ENCODE measurements at regions not wholly inside any gene's neighbourhood (a gene's known extent, or its start where the extent isn't known, plus 50 kb on each side); places are given as distances from the start of the nearest gene placed in this dataset.

- Histone ChIP-seq H4K20me1 (ENCODE audit: insufficient read depth, low read length) (no peaks in the 10 kb centered on the region), H2AFZ (ENCODE audit: low read length) (no peak overlapping the region), H3K9ac (ENCODE audit: insufficient read depth, low read depth, low read length) (no peak overlapping the region), H3K27me3 (ENCODE audit: control insufficient read depth in 1 of 2, insufficient read depth in 2 of 2, low read length in 2 of 2) (peaks cover 0 to 5% of the 10 kb centered on the region in 2 experiments; a peak in 2 of 5 replicates), H3K9me3 (ENCODE audit: low read length) (no peaks in the 10 kb centered on the region), H3K4me3 (replicated peaks in 1 of 3; ENCODE audit: insufficient read depth in 1 of 3, low read depth in 2 of 3, low read length in 3 of 3) (no peak overlapping the region), H3K4me1 (ENCODE audit: insufficient read depth, low read length) (no peaks in the 10 kb centered on the region), H3K4me2 (ENCODE audit: low read depth, low read length) (no peak overlapping the region), H3K36me3 (replicated peaks in 1 of 2; ENCODE audit: control insufficient read depth in 1 of 2, insufficient read depth in 2 of 2, low read length in 2 of 2) (no peaks in the 10 kb centered on the region), H3K79me2 (ENCODE audit: insufficient read depth, low read length) (no peaks in the 10 kb centered on the region), H3K27ac (ENCODE audit: extremely low read length, insufficient read depth, low read length) (no peak overlapping the region)
- 16% methylated on average over 1 of the region's 1 CpG for WGBS (ENCODE audit: low lambda C conversion rate)
- ChIA-PET POLR2A (no interaction called here), CTCF (ENCODE audit: low intra/inter-chr PET ratio, low total read pairs) (no interaction called here)
- ATAC-seq (no peak), FAIRE-seq (no peak), DNase-seq (ENCODE audit: low spot score) (no peak)
- BruUV-seq (replicated peaks) = no TSS peak
- intact Hi-C loops (cut with micrococcal nuclease; ENCODE audit: unreplicated experiment) (loop anchor here (5.0 kb wide), 1 partner anchor 357 kb away; no protein-coding TSS in a partner anchor), in situ Hi-C loops (cut with HindIII; ENCODE audit: extremely low pct_ligation_motif_present, low pct_unique_long_range_greater_than_20kb) (loop anchor here (10.0 kb wide), 1 partner anchor 770 kb away; the partner anchor contains the start of gene THBS1)
- TF ChIP-seq TBX2 (CRISPR knock-in tag; IDR thresholded peaks at IDR 0.05; ENCODE audit: borderline replicate concordance) (no peak), NFRKB (IDR thresholded peaks at IDR 0.05) (no peak), PTBP1 (IDR thresholded peaks at IDR 0.05; ENCODE audit: low read depth, low read length, poor library complexity, severe bottlenecking) (no peak), ZSCAN5A (CRISPR knock-in tag; IDR thresholded peaks at IDR 0.05; ENCODE audit: borderline replicate concordance) (no peak), ZNF143 (CRISPR knock-in tag; IDR thresholded peaks at IDR 0.05) (no peak), NR2F2 (IDR thresholded peaks at IDR 0.05; ENCODE audit: borderline replicate concordance, low read depth) (no peak), ZNF33B (CRISPR knock-in tag; IDR thresholded peaks at IDR 0.05) (no peak), SOX6 (IDR thresholded peaks at IDR 0.05) (no peak), SOX6 (CRISPR knock-in tag; IDR thresholded peaks at IDR 0.05) (no peak), RCOR2 (CRISPR knock-in tag; IDR thresholded peaks at IDR 0.05) (no peak), MZF1 (CRISPR knock-in tag; IDR thresholded peaks at IDR 0.05; ENCODE audit: borderline replicate concordance) (no peak), ZNF3 (CRISPR knock-in tag; IDR thresholded peaks at IDR 0.05) (no peak)
- TF ChIP-seq, protein P1, sequence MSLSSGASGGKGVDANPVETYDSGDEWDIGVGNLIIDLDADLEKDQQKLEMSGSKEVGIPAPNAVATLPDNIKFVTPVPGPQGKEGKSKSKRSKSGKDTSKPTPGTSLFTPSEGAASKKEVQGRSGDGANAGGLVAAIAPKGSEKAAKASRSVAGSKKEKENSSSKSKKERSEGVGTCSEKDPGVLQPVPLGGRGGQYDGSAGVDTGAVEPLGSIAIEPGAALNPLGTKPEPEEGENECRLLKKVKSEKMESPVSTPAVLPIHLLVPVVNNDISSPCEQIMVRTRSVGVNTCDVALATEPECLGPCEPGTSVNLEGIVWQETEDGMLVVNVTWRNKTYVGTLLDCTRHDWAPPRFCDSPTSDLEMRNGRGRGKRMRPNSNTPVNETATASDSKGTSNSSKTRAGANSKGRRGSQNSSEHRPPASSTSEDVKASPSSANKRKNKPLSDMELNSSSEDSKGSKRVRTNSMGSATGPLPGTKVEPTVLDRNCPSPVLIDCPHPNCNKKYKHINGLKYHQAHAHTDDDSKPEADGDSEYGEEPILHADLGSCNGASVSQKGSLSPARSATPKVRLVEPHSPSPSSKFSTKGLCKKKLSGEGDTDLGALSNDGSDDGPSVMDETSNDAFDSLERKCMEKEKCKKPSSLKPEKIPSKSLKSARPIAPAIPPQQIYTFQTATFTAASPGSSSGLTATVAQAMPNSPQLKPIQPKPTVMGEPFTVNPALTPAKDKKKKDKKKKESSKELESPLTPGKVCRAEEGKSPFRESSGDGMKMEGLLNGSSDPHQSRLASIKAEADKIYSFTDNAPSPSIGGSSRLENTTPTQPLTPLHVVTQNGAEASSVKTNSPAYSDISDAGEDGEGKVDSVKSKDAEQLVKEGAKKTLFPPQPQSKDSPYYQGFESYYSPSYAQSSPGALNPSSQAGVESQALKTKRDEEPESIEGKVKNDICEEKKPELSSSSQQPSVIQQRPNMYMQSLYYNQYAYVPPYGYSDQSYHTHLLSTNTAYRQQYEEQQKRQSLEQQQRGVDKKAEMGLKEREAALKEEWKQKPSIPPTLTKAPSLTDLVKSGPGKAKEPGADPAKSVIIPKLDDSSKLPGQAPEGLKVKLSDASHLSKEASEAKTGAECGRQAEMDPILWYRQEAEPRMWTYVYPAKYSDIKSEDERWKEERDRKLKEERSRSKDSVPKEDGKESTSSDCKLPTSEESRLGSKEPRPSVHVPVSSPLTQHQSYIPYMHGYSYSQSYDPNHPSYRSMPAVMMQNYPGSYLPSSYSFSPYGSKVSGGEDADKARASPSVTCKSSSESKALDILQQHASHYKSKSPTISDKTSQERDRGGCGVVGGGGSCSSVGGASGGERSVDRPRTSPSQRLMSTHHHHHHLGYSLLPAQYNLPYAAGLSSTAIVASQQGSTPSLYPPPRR (CRISPR knock-in tag; IDR thresholded peaks at IDR 0.05; ENCODE audit: borderline replicate concordance) = no peak
- TF ChIP-seq, protein P2, sequence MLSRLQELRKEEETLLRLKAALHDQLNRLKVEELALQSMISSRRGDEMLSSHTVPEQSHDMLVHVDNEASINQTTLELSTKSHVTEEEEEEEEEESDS (CRISPR knock-in tag; IDR thresholded peaks at IDR 0.05; ENCODE audit: borderline replicate concordance) = no peak
- TF ChIP-seq, protein P3, sequence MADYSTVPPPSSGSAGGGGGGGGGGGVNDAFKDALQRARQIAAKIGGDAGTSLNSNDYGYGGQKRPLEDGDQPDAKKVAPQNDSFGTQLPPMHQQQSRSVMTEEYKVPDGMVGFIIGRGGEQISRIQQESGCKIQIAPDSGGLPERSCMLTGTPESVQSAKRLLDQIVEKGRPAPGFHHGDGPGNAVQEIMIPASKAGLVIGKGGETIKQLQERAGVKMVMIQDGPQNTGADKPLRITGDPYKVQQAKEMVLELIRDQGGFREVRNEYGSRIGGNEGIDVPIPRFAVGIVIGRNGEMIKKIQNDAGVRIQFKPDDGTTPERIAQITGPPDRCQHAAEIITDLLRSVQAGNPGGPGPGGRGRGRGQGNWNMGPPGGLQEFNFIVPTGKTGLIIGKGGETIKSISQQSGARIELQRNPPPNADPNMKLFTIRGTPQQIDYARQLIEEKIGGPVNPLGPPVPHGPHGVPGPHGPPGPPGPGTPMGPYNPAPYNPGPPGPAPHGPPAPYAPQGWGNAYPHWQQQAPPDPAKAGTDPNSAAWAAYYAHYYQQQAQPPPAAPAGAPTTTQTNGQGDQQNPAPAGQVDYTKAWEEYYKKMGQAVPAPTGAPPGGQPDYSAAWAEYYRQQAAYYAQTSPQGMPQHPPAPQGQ (CRISPR knock-in tag; IDR thresholded peaks at IDR 0.05; ENCODE audit: borderline replicate concordance) = no peak
Observed at GRCh38 chr15:38814891-38815290, 250.3 kb upstream of the RASGRP1 start.
